Brain microvascular endothelial cell (primary cell): ENCODE measurements at regions not wholly inside any gene's neighbourhood (a gene's known extent, or its start where the extent isn't known, plus 50 kb on each side); places are given as distances from the start of the nearest gene placed in this dataset.
A peak's percentile ranks its signal among the peaks of the same experiment; 100 is the strongest.

Source experiments
- DNase-seq: peaks from one replicate; pipeline ENCODE4 v3.0.0-alpha.2; 2020
- H3K27ac ChIP-seq: fragments of 250-450 bp; sonication (Bioruptor Pico); 2 replicates; pipeline ENCODE4 v1.5.1; 2020; ENCODE audit warnings: mild to moderate bottlenecking, moderate library complexity
- H3K27me3 ChIP-seq: fragments of 250-450 bp; sonication (Bioruptor Pico); replicated peaks from 2 replicates; pipeline ENCODE4 v1.5.1; 2020; ENCODE audit warnings: mild to moderate bottlenecking
- H3K36me3 ChIP-seq: fragments of 250-450 bp; sonication (Bioruptor Pico); replicated peaks from 2 replicates; pipeline ENCODE4 v1.5.1; 2020; ENCODE audit warnings: mild to moderate bottlenecking
- H3K4me3 ChIP-seq: 2 replicates; pipeline ENCODE4 v1.5.1; 2011; ENCODE audit warnings: low read depth, mild to moderate bottlenecking, control low read depth, low read length, moderate library complexity
- CTCF ChIP-seq: IDR thresholded peaks from 2 replicates; pipeline ENCODE4 v1.5.1; 2011; ENCODE audit warnings: low read depth, mild to moderate bottlenecking, moderate library complexity, low read length, control low read depth, inconsistent platforms; ENCODE audit errors: missing control alignments
- in situ Hi-C: cut with HindIII; loops from 2 replicates; pipeline ENCODE4 v1.10.0; 2017; ENCODE audit warnings: low sequenced_read_pairs, low pct_ligation_motif_present

- Histone ChIP-seq H3K27me3 (no peaks in the 10 kb centered on the region), H3K27ac (no peak overlapping the region), H3K36me3 (no peaks in the 10 kb centered on the region), H3K4me3 (no peak overlapping the region)
- in situ Hi-C loops: no loop called here
- no peak for DNase-seq
- TF ChIP-seq CTCF: no peak
Observed at GRCh38 chr16:6689643-6690042, 643.0 kb upstream of the RBFOX1 start.

GRCh38 chr16:6687593-6687992 lies 645.1 kb upstream of the RBFOX1 start:
- Histone ChIP-seq H3K27ac (no peak overlapping the region), H3K4me3 (no peak overlapping the region), H3K27me3 (no peaks in the 10 kb centered on the region), H3K36me3 (no peaks in the 10 kb centered on the region)
- DNase-seq: no peak
- in situ Hi-C loops: no loop called here
- no peak for TF ChIP-seq CTCF

DNA sequence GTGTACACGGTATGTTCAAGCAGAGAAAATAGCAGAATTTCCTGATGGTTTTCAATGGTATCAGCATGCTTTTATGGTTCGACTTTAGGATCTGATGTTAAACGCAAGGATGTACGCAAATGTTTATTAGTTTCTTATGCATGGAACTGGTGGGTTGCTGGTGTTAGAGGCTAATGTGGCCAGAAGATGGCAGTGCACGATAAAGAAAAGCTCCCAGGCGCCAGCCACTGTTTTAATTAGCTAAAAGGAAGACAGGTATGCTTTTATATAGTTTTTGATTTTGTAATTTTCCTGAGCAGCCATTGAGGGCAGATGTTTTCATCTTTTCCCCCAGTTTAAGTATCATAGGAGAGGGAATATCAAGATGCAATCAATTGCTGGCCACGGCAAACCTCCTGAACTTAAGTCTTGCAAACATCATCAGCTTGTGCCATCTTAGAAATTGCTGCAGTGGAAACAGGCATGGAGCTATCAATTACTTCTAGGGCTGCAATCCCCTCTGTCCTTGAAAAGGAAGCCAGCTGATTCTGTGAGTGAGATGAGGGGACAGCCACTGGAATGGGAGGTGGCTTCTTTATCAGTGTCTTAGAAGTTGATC lies 648.5 kb upstream of the RBFOX1 start:
- DNase-seq: peak; percentile 7

GRCh38 chr16:6682142-6682811 lies 650.4 kb upstream of the RBFOX1 start:
- no peak for DNase-seq
- H3K36me3 ChIP-seq: no peaks in the 10 kb centered on the region
- H3K4me3 ChIP-seq: no peak overlapping the region
- in situ Hi-C loops: no loop called here
- peak; percentile 44 for TF ChIP-seq CTCF
- H3K27ac ChIP-seq: no peak overlapping the region
- H3K27me3 ChIP-seq: no peaks in the 10 kb centered on the region

More for the DNA sequence above, 648.5 kb upstream of the RBFOX1 start:
- no peaks in the 10 kb centered on the region for H3K27me3 ChIP-seq
- in situ Hi-C loops: no loop called here
- no peak overlapping the region for H3K27ac ChIP-seq
- no peaks in the 10 kb centered on the region for H3K36me3 ChIP-seq
- H3K4me3 ChIP-seq: no peak overlapping the region
- TF ChIP-seq CTCF: peak; percentile 33

- Histone ChIP-seq H3K27ac (no peak overlapping the region), H3K27me3 (no peaks in the 10 kb centered on the region), H3K36me3 (no peaks in the 10 kb centered on the region), H3K4me3 (no peak overlapping the region)
- no peak for TF ChIP-seq CTCF
- in situ Hi-C loops: no loop called here
- DNase-seq: no peak
Observed at GRCh38 chr16:6678586-6678985, 654.1 kb upstream of the RBFOX1 start.

DNA sequence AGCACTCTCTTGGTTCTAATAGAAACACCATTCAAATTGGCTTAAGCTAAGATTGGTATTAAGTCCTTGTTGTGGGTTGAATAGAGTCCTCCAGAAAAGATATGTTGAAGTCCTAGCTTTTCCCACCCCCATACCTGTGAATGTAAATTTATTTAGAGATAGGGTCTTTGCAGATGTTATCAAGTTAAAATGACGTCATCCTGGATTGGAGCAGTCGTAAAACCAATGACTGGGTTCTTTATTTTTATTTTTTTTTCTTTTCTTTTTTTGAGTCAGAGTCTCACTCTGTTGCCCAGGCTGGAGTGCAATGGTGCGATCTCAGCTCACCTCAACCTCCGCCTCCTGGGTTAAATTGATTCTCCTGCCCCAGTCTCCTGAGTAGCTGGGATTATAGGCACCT lies 658.6 kb upstream of the RBFOX1 start:
- Histone ChIP-seq H3K36me3 (no peaks in the 10 kb centered on the region), H3K4me3 (no peak overlapping the region), H3K27me3 (no peaks in the 10 kb centered on the region), H3K27ac (no peak overlapping the region)
- in situ Hi-C loops: no loop called here
- no peak for TF ChIP-seq CTCF
- DNase-seq: no peak
